Endodermal cell (in vitro differentiated cells): ENCODE measurements at regions not wholly inside any gene's neighbourhood (a gene's known extent, or its start where the extent isn't known, plus 50 kb on each side); places are given as distances from the start of the nearest gene placed in this dataset.
"Not testable (repeated sequence)": the region's sequence is repeated elsewhere in the genome, so short reads cannot be mapped to it uniquely, and the experiment has no call there.

ENCODE experiments used
- DNase-seq: peaks from one replicate; pipeline ENCODE4 v3.0.0-alpha.2; 2017
- H3K27ac ChIP-seq: 2 replicates; pipeline ENCODE4 v1.5.1; 2013; ENCODE audit warnings: mild to moderate bottlenecking, low read depth, low read length, moderate library complexity
- H3K27me3 ChIP-seq: 2 replicates; pipeline ENCODE4 v1.6.1; 2013; ENCODE audit warnings: mild to moderate bottlenecking, low read length, moderate library complexity; ENCODE audit not compliant: insufficient read depth, control insufficient read depth, poor library complexity, severe bottlenecking
- H3K36me3 ChIP-seq: 2 replicates; pipeline ENCODE4 v1.7.0; 2013; ENCODE audit warnings: mild to moderate bottlenecking, low read length, moderate library complexity; ENCODE audit not compliant: control insufficient read depth, insufficient read depth
- H3K4me1 ChIP-seq: one replicate; pipeline ENCODE4 v1.7.0; 2013; ENCODE audit warnings: low read length; ENCODE audit not compliant: control insufficient read depth, insufficient read depth
- H3K4me3 ChIP-seq: 2 replicates; pipeline ENCODE4 v1.5.1; 2013; ENCODE audit warnings: mild to moderate bottlenecking, low read length, moderate library complexity
- H3K9ac ChIP-seq: 2 replicates; pipeline ENCODE4 v1.6.1; 2013; ENCODE audit warnings: mild to moderate bottlenecking, low read length, moderate library complexity; ENCODE audit not compliant: poor library complexity, severe bottlenecking; ENCODE audit errors: extremely low read depth
- H3K9me3 ChIP-seq: 2 replicates; pipeline ENCODE4 v1.6.1; 2013; ENCODE audit warnings: mild to moderate bottlenecking, low read length, moderate library complexity; ENCODE audit not compliant: control insufficient read depth
- H3K27ac Mint-ChIP-seq: 2 replicates; pipeline ENCODE4 v1.8.0; 2020; ENCODE audit warnings: mixed read lengths
- H3K27me3 Mint-ChIP-seq: 2 replicates; pipeline ENCODE4 v1.8.0; 2021; ENCODE audit warnings: mild to moderate bottlenecking, mixed read lengths; ENCODE audit not compliant: insufficient read depth
- H3K36me3 Mint-ChIP-seq: 2 replicates; pipeline ENCODE4 v1.8.0; 2020; ENCODE audit warnings: low read depth, mixed read lengths
- H3K4me1 Mint-ChIP-seq: 2 replicates; pipeline ENCODE4 v1.8.0; 2020; ENCODE audit warnings: mixed read lengths
- H3K4me3 Mint-ChIP-seq: 2 replicates; pipeline ENCODE4 v1.8.0; 2020; ENCODE audit warnings: mild to moderate bottlenecking, moderate library complexity, mixed read lengths
- H3K9me3 Mint-ChIP-seq: 2 replicates; pipeline ENCODE4 v1.8.0; 2020; ENCODE audit warnings: mild to moderate bottlenecking, mixed read lengths
- CTCF ChIP-seq: fragments of 200-600 bp; sonication (generic); conservative IDR thresholded peaks from 2 replicates; pipeline ENCODE4 v1.5.0; 2021; ENCODE audit warnings: antibody characterized with exemption, mild to moderate bottlenecking
- WGBS, 2 experiments: methylation state at CpG; one replicate each; pipeline versions ENCODE4 v1.1.5 to v1.1.7; 2013; ENCODE audit warnings: missing lambda C conversion rate in 2 of 2, mixed read lengths in 1 of 2; ENCODE audit not compliant: insufficient coverage in 1 of 2, insufficient read length in 1 of 2; 5-methylcytosine and 5-hydroxymethylcytosine counted together

GRCh38 chr2:224650815-224651439 is 65.2 kb downstream of the CCDC195 start:
- Mint-ChIP-seq H3K4me1 (peaks cover 5% of the 10 kb centered on the region), H3K9me3 (peaks cover 19% of the 10 kb centered on the region), H3K27ac (no peak overlapping the region), H3K4me3 (no peak overlapping the region), H3K36me3 (peaks cover 3% of the 10 kb centered on the region), H3K27me3 (no peaks in the 10 kb centered on the region)
- Histone ChIP-seq H3K4me1 (no peaks in the 10 kb centered on the region), H3K9ac (no peak overlapping the region), H3K27ac (no peak overlapping the region), H3K4me3 (no peak overlapping the region), H3K27me3 (no peaks in the 10 kb centered on the region), H3K36me3 (no peaks in the 10 kb centered on the region), H3K9me3 (no peaks in the 10 kb centered on the region)
- peak; percentile 51 for DNase-seq
- peak; percentile 90 for TF ChIP-seq CTCF
- 32 to 34% methylated on average over 5 to 6 of the region's 6 CpGs for WGBS, 2 experiments

- H3K9me3 ChIP-seq, H3K4me3 ChIP-seq, H3K9ac ChIP-seq, H3K27me3 ChIP-seq, H3K27me3 Mint-ChIP-seq, H3K36me3 ChIP-seq, H3K9me3 Mint-ChIP-seq, H3K36me3 Mint-ChIP-seq, H3K27ac ChIP-seq, H3K4me3 Mint-ChIP-seq, H3K27ac Mint-ChIP-seq, H3K4me1 ChIP-seq, DNase-seq, H3K4me1 Mint-ChIP-seq: not testable (repeated sequence)
- WGBS, 2 experiments = 91 to 93% methylated on average over 9 to 11 of the region's 11 CpGs
Measured at GRCh38 chr2:224647684-224648083, 62.5 kb upstream of the CUL3 start.

GRCh38 chr2:224646242-224646846 is 61.2 kb upstream of the CUL3 start:
- 64 to 93% methylated on average over 5 to 9 of the region's 9 CpGs for WGBS, 2 experiments
- Histone ChIP-seq H3K27me3 (no peaks in the 10 kb centered on the region), H3K4me3 (no peak overlapping the region), H3K27ac (no peak overlapping the region), H3K9me3 (no peaks in the 10 kb centered on the region), H3K36me3 (no peaks in the 10 kb centered on the region), H3K9ac (no peak overlapping the region), H3K4me1 (no peaks in the 10 kb centered on the region)
- no peaks in the 10 kb centered on the region for H3K36me3 Mint-ChIP-seq
- no peak overlapping the region for H3K4me3 Mint-ChIP-seq
- H3K9me3 Mint-ChIP-seq = no peaks in the 10 kb centered on the region
- H3K4me1 Mint-ChIP-seq = peaks cover 5% of the 10 kb centered on the region
- H3K27ac Mint-ChIP-seq = no peak overlapping the region
- no peaks in the 10 kb centered on the region for H3K27me3 Mint-ChIP-seq
- peak; percentile 64 for DNase-seq
- TF ChIP-seq CTCF = peak; percentile 85
